Spleen (tissue), 11 donors: ENCODE measurements at regions not wholly inside any gene's neighbourhood (a gene's known extent, or its start where the extent isn't known, plus 50 kb on each side); places are given as distances from the start of the nearest gene placed in this dataset.

Experiments used
- DNase-seq: peaks from one replicate; pipeline ENCODE4 v3.0.0-alpha.2; 2020
- H3K27ac ChIP-seq, 8 donors: fragments of 200-600 bp; sonication (generic) in 7 of 8; 1 replicate in 4 of 8; 2 replicates in 4 of 8; pipeline versions ENCODE4 v1.5.0 to v1.8.0; 2016 to 2021; ENCODE audit warnings: inconsistent platforms in 4 of 8, mild to moderate bottlenecking in 4 of 8, moderate library complexity in 1 of 8
- H3K27me3 ChIP-seq, 7 donors: fragments of 200-600 bp; sonication (generic) in 6 of 7; replicated peaks in 1 of 7; 1 replicate in 4 of 7; 2 replicates in 3 of 7; pipeline versions ENCODE4 v1.5.0 to v1.8.0; 2016 to 2021; ENCODE audit warnings: inconsistent platforms in 3 of 7, mild to moderate bottlenecking in 1 of 7
- H3K36me3 ChIP-seq, 6 donors: fragments of 200-600 bp; sonication (generic) in 5 of 6; 1 replicate in 4 of 6; 2 replicates in 2 of 6; pipeline versions ENCODE4 v1.5.0 to v1.8.0; 2016 to 2021; ENCODE audit warnings: inconsistent platforms in 2 of 6
- H3K4me1 ChIP-seq, 6 donors: fragments of 200-600 bp; sonication (generic) in 5 of 6; 1 replicate in 3 of 6; 2 replicates in 3 of 6; pipeline versions ENCODE4 v1.5.0 to v1.8.0; 2016 to 2021; ENCODE audit warnings: inconsistent platforms in 3 of 6
- H3K4me3 ChIP-seq, 8 donors: fragments of 200-600 bp; sonication (generic) in 7 of 8; 1 replicate in 4 of 8; 2 replicates in 4 of 8; pipeline versions ENCODE4 v1.5.0 to v1.8.0; 2016 to 2021; ENCODE audit warnings: inconsistent platforms in 4 of 8, mild to moderate bottlenecking in 4 of 8, moderate library complexity in 2 of 8
- H3K9me3 ChIP-seq, 8 donors: fragments of 200-600 bp; sonication (generic) in 7 of 8; 1 replicate in 4 of 8; 2 replicates in 4 of 8; pipeline versions ENCODE4 v1.5.0 to v1.8.0; 2016 to 2021; ENCODE audit warnings: inconsistent platforms in 4 of 8
- POLR2A ChIP-seq, 3 donors: fragments of 450-650 bp; IDR thresholded peaks; one replicate each; pipeline ENCODE4 v1.5.1; 2017; ENCODE audit warnings: antibody characterized with exemption in 3 of 3, mild to moderate bottlenecking in 1 of 3
- POLR2AphosphoS5 ChIP-seq, 3 donors: sonication (generic); formaldehyde crosslinking; IDR thresholded peaks; one replicate each; pipeline ENCODE4 v1.5.1; 2017; ENCODE audit warnings: antibody characterized with exemption in 3 of 3
- WGBS, 5 donors: extraction: QIAGEN DNeasy Blood & Tissue Kit in 3 of 5; methylation state at CpG; one replicate each; pipeline versions ENCODE4 v1.1.5 to v1.1.7; 2013 to 2018; 5-methylcytosine and 5-hydroxymethylcytosine counted together
- intact Hi-C: fragments of 100-400 bp; cut with DNase I; formaldehyde crosslinking; loops from one replicate; pipeline ENCODE4 v1.15.0; 2023; ENCODE audit warnings: low total_unique reads
- TF ChIP-seq, protein P1 (sequence below), 11 experiments: fragments of 200-600 bp in 7 of 11; fragments of 450-650 bp in 4 of 11; sonication (generic) in 4 of 11; IDR thresholded peaks in 8 of 11; conservative IDR thresholded peaks in 3 of 11; 1 replicate in 7 of 11; 2 replicates in 4 of 11; pipeline versions ENCODE4 v1.4.0 to v1.8.0; 2016 to 2021; ENCODE audit warnings: antibody characterized with exemption in 11 of 11, inconsistent platforms in 4 of 11, mild to moderate bottlenecking in 1 of 11
- donor health status: healthy with polysubstance abuse.
- donor health status: DM: no; HTN: no; CAD: no; lungs with moderate emphysema.
- donor health status: DM: no; HTN: no; CAD: no.
- donor health status: Bipolar disorder and iron deficiency.
- donor health status: healthy.
- donor health status: DM: no; HTN: no; CAD: no.
- donor health status: DM: yes; HTN: yes; CAD: no.

DNA sequence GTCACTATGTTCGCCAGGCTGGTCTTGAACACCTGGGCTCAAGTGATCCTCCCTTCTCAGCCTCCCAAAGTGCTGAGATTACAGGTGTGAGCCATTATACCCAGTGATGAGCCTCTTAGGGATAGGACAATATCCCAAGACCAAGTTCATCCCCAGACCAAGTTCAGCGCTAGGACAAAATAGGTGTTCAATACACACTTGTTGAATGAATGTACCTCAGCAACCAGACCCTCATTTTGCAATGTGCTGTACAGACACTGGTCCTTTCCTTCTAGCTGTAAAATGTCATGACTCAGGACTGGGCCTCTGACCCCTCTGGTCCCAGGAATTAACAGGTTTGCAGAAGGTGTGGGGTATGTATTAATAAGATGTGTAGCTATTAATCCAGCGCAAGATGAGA is 246.0 kb downstream of the TSHZ3 start:
- Histone ChIP-seq H3K27ac (no peak overlapping the region), H3K36me3 (no peaks in the 10 kb centered on the region), H3K9me3 (no peaks in the 10 kb centered on the region), H3K4me1 (peaks cover 0 to 8% (median 0%) of the 10 kb centered on the region in 6 donors), H3K27me3 (peaks cover 0 to 3% (median 0%) of the 10 kb centered on the region in 7 donors), H3K4me3 (no peak overlapping the region)
- no peak for DNase-seq
- TF ChIP-seq, protein P1, sequence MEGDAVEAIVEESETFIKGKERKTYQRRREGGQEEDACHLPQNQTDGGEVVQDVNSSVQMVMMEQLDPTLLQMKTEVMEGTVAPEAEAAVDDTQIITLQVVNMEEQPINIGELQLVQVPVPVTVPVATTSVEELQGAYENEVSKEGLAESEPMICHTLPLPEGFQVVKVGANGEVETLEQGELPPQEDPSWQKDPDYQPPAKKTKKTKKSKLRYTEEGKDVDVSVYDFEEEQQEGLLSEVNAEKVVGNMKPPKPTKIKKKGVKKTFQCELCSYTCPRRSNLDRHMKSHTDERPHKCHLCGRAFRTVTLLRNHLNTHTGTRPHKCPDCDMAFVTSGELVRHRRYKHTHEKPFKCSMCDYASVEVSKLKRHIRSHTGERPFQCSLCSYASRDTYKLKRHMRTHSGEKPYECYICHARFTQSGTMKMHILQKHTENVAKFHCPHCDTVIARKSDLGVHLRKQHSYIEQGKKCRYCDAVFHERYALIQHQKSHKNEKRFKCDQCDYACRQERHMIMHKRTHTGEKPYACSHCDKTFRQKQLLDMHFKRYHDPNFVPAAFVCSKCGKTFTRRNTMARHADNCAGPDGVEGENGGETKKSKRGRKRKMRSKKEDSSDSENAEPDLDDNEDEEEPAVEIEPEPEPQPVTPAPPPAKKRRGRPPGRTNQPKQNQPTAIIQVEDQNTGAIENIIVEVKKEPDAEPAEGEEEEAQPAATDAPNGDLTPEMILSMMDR (IDR thresholded peaks at IDR 0.05 in 8 of 11, conservative IDR thresholded peaks at IDR 0.05 in 3 of 11) = no peak
- no peak for TF ChIP-seq POLR2AphosphoS5 (IDR thresholded peaks at IDR 0.05)
- TF ChIP-seq POLR2A (IDR thresholded peaks at IDR 0.05) = no peak
- WGBS, 5 donors = 88 to 97% (median 97%) methylated on average over 3 of the region's 3 CpGs
- intact Hi-C loops = no loop called here

DNA sequence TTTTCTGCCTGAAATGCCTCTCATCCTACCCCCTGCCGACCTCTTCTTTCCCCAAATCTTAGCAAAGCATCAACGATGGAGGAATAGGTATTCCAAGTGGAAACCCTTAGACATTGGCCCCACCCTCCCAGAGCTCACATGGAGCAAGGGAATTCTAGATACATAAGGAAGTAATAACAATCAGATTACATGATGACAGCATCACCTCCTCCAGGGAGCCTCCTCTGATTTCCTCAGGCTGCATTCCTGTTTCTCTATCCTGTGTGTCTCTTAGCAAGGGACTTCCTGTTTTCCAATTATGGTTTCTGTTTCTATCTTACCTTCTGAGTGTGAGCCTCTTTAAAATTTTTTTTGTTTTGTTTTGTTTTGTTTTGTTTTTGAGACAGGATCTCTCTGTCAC is 246.6 kb downstream of the TSHZ3 start:
- Histone ChIP-seq H3K27me3 (no peaks in the 10 kb centered on the region), H3K4me3 (no peak overlapping the region), H3K9me3 (no peaks in the 10 kb centered on the region), H3K27ac (no peak overlapping the region), H3K36me3 (no peaks in the 10 kb centered on the region), H3K4me1 (peaks cover 0 to 8% (median 0%) of the 10 kb centered on the region in 6 donors)
- no peak for TF ChIP-seq POLR2A (IDR thresholded peaks at IDR 0.05)
- TF ChIP-seq, protein P1 (IDR thresholded peaks at IDR 0.05 in 8 of 11, conservative IDR thresholded peaks at IDR 0.05 in 3 of 11) = no peak
- TF ChIP-seq POLR2AphosphoS5 (IDR thresholded peaks at IDR 0.05) = no peak
- intact Hi-C loops = no loop called here
- DNase-seq = no peak
- 77 to 96% (median 84%) methylated on average over 2 of the region's 2 CpGs for WGBS, 5 donors

DNA sequence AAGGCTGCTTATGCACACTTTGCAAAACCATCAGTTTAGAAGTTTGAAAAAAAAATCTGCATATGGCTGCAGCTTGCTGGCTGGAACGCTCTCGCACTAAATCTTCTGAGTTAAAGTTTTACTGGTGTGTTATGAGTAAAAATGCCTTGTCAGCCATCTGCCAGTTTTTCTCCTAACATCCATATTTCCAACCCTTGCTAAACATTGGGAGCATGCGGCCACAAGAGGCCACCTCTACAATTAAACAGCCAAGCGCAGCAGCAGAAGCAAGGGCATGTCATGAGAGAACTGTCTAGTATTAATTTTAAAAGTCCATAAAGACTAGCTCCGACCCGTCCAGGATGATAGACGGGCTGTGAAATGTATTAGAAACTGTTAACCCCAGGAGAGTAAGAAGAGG is 248.3 kb downstream of the TSHZ3 start:
- H3K9me3 ChIP-seq = no peaks in the 10 kb centered on the region
- H3K27me3 ChIP-seq = no peaks in the 10 kb centered on the region
- H3K4me1 ChIP-seq = peaks cover 0 to 8% (median 0%) of the 10 kb centered on the region in 6 donors
- 73 to 89% (median 85%) methylated on average over 7 of the region's 7 CpGs for WGBS, 5 donors
- no peak overlapping the region for H3K4me3 ChIP-seq
- H3K27ac ChIP-seq = no peak overlapping the region
- intact Hi-C loops = no loop called here
- no peak for TF ChIP-seq POLR2AphosphoS5 (IDR thresholded peaks at IDR 0.05)
- no peak for TF ChIP-seq POLR2A (IDR thresholded peaks at IDR 0.05)
- TF ChIP-seq, protein P1 (IDR thresholded peaks at IDR 0.05 in 8 of 11, conservative IDR thresholded peaks at IDR 0.05 in 3 of 11) = no peak
- no peak for DNase-seq
- no peaks in the 10 kb centered on the region for H3K36me3 ChIP-seq

DNA sequence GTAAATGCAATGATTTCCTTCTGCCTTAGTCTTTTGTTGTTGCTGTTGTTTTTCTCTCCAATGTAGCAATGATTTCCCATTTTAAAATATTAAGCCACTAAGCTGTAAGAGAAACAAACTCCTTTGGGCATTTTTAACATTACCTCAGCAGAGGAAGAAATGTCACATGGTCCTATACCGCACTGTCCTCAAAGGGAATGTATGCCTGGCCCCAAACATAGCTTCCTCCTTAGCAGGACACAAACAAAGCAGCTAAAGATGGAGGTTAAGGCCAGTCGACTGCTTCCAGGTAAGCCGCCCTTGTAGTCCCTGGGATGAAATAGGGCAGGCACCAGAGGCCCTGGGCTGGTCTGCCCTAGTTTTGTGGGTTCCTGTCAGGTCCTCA is 249.0 kb downstream of the TSHZ3 start:
- WGBS, 5 donors = 49 to 64% (median 58%) methylated on average over 3 of the region's 3 CpGs
- intact Hi-C loops = no loop called here

More for the DNA sequence above, 249.0 kb downstream of the TSHZ3 start:
- TF ChIP-seq, protein P1 (IDR thresholded peaks at IDR 0.05 in 8 of 11, conservative IDR thresholded peaks at IDR 0.05 in 3 of 11) = no peak
- no peak for TF ChIP-seq POLR2A (IDR thresholded peaks at IDR 0.05)
- TF ChIP-seq POLR2AphosphoS5 (IDR thresholded peaks at IDR 0.05) = no peak
- H3K27me3 ChIP-seq = no peaks in the 10 kb centered on the region
- DNase-seq = no peak
- H3K27ac ChIP-seq = no peak overlapping the region
- H3K9me3 ChIP-seq = no peaks in the 10 kb centered on the region
- H3K36me3 ChIP-seq = no peaks in the 10 kb centered on the region
- H3K4me1 ChIP-seq = peaks cover 0 to 8% (median 0%) of the 10 kb centered on the region in 6 donors
- no peak overlapping the region for H3K4me3 ChIP-seq
